ENCODE measurements at regions not wholly inside any gene's neighbourhood (a gene's known extent, or its start where the extent isn't known, plus 50 kb on each side); places are given as distances from the start of the nearest gene placed in this dataset.

DNA sequence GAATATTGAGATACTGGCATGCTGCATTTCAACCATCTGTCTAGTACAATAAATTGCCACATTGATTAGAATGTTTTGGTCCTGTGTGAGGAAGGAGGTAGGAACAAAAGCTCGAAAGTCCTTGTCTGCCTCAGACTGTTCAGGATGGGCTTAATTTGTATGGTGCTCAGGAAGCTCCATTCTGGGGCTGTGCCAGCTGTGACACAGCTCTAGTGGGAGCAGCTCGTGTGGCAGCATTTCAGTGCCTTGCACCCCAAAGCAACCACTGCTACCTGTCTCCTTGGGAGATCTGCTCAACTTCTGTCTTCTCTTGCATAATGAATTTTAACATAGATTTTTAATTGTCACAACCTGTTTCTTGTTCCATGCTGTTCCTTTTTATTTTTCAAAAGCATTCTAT is 144.4 kb upstream of the THUMPD2 start:
- no peak overlapping the region for H3K4me2 ChIP-seq (ENCODE audit: extremely low read depth, insufficient read depth, low read length)
- no peak overlapping the region for H3K27ac ChIP-seq (ENCODE audit: insufficient read depth, low read length)
- H3K9me3 ChIP-seq (ENCODE audit: control insufficient read depth, insufficient read depth, low read depth, low read length), result no peaks in the 10 kb centered on the region
- no peak for TF ChIP-seq EZH2 (IDR thresholded peaks at IDR 0.05; ENCODE audit: low read length, missing control alignments)
- TF ChIP-seq, protein P1, sequence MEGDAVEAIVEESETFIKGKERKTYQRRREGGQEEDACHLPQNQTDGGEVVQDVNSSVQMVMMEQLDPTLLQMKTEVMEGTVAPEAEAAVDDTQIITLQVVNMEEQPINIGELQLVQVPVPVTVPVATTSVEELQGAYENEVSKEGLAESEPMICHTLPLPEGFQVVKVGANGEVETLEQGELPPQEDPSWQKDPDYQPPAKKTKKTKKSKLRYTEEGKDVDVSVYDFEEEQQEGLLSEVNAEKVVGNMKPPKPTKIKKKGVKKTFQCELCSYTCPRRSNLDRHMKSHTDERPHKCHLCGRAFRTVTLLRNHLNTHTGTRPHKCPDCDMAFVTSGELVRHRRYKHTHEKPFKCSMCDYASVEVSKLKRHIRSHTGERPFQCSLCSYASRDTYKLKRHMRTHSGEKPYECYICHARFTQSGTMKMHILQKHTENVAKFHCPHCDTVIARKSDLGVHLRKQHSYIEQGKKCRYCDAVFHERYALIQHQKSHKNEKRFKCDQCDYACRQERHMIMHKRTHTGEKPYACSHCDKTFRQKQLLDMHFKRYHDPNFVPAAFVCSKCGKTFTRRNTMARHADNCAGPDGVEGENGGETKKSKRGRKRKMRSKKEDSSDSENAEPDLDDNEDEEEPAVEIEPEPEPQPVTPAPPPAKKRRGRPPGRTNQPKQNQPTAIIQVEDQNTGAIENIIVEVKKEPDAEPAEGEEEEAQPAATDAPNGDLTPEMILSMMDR (conservative IDR thresholded peaks at IDR 0.05 in 1 of 2, IDR thresholded peaks at IDR 0.05 in 1 of 2; ENCODE audit: low read depth in 1 of 2, low read length in 2 of 2), result no peak
- H3K4me3 ChIP-seq (replicated peaks in 1 of 4; ENCODE audit: control extremely low read depth in 1 of 4, insufficient read depth in 1 of 4, low read depth in 3 of 4, low read length in 4 of 4), result no peak overlapping the region
- no peak overlapping the region for H2AFZ ChIP-seq (ENCODE audit: low read length)
- no peaks in the 10 kb centered on the region for H3K79me2 ChIP-seq (ENCODE audit: control insufficient read depth, insufficient read depth, low read length)
- H4K20me1 ChIP-seq (ENCODE audit: control insufficient read depth, extremely low read depth, insufficient read depth, low read length), result no peaks in the 10 kb centered on the region
- H3K9ac ChIP-seq (ENCODE audit: insufficient read depth, low read length), result no peak overlapping the region
- H3K27me3 ChIP-seq (ENCODE audit: control insufficient read depth, insufficient read depth, low read length), result no peaks in the 10 kb centered on the region
- no peaks in the 10 kb centered on the region for H3K36me3 ChIP-seq (ENCODE audit: control insufficient read depth, insufficient read depth, low read length)
- no peaks in the 10 kb centered on the region for H3K4me1 ChIP-seq (ENCODE audit: control insufficient read depth, extremely low read depth, insufficient read depth, low read length)
- no peak for DNase-seq (ENCODE audit: low read depth in 2 of 2)

DNA sequence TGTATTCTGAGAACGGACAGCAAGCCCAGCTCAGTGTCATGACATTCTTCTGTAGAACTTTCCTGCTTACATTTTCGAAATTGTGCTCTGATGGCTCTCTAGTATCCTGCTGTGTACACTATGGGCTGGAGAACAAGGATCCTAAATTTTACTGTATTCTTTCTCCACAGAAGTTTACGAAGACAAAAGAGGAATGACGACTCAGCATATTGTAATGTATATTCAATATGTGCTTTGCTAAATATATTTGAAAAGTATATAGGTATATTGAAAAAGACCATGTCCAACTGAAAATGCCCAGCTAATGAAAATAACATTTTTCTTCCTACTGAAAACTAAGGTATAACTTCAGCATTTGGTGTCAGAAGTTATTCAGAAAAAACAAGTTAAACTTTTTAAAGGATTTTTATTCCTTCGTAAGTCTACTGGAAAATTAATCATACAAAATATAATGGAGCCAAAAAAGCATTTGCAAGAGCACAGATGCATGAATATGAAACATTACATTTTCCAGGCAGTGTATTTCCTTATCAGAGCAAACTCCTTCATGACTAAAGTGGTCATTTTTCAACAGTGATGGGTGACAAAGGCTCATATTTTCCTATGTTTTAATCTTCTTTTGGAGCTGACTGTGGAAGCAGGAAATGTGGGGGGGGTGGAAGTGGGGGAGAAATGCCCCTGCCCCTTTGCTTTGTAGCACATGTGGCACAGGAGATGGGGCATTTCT is 143.8 kb upstream of the THUMPD2 start:
- Histone ChIP-seq H3K4me1 (ENCODE audit: control insufficient read depth, extremely low read depth, insufficient read depth, low read length) (no peaks in the 10 kb centered on the region), H3K27ac (ENCODE audit: insufficient read depth, low read length) (no peak overlapping the region), H3K9me3 (ENCODE audit: control insufficient read depth, insufficient read depth, low read depth, low read length) (no peaks in the 10 kb centered on the region), H3K36me3 (ENCODE audit: control insufficient read depth, insufficient read depth, low read length) (no peaks in the 10 kb centered on the region), H2AFZ (ENCODE audit: low read length) (no peak overlapping the region), H3K4me2 (ENCODE audit: extremely low read depth, insufficient read depth, low read length) (no peak overlapping the region), H3K79me2 (ENCODE audit: control insufficient read depth, insufficient read depth, low read length) (no peaks in the 10 kb centered on the region), H3K27me3 (ENCODE audit: control insufficient read depth, insufficient read depth, low read length) (no peaks in the 10 kb centered on the region), H4K20me1 (ENCODE audit: control insufficient read depth, extremely low read depth, insufficient read depth, low read length) (no peaks in the 10 kb centered on the region), H3K9ac (ENCODE audit: insufficient read depth, low read length) (no peak overlapping the region), H3K4me3 (replicated peaks in 1 of 4; ENCODE audit: control extremely low read depth in 1 of 4, insufficient read depth in 1 of 4, low read depth in 3 of 4, low read length in 4 of 4) (no peak overlapping the region)
- DNase-seq (ENCODE audit: low read depth in 2 of 2), result peak in 1 of 2 donors; percentile 58
- TF ChIP-seq EZH2 (IDR thresholded peaks at IDR 0.05; ENCODE audit: low read length, missing control alignments), result no peak
- TF ChIP-seq, protein P1 (conservative IDR thresholded peaks at IDR 0.05 in 1 of 2, IDR thresholded peaks at IDR 0.05 in 1 of 2; ENCODE audit: low read depth in 1 of 2, low read length in 2 of 2), result no peak

DNA sequence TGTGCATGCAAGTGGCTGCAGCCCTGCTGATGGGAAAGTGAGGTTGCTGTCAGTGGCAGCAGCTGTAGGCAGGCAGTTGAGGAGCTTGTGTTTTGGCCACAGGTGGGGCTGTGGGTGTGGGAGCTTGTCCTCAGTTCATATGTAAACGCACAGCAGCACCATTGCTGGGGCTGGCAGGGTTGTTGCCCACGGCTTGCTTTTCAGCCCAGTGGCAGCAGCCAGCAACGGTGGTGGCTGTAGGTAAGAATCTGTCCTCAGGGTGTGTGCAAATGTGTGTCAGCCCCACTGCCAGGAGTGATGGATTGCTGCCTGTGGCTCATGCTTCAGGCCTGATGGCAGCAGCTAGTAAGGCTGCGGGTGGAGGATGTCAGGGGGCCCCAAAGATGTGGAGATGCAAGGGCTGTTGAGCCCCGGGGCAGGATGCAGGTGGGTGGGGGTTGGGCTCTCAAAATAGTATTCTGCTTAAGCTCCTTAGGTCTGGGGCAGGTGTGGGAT is 141.3 kb upstream of the THUMPD2 start:
- no peak for DNase-seq (ENCODE audit: low read depth in 2 of 2)
- no peak overlapping the region for H3K4me3 ChIP-seq (replicated peaks in 1 of 4; ENCODE audit: control extremely low read depth in 1 of 4, insufficient read depth in 1 of 4, low read depth in 3 of 4, low read length in 4 of 4)
- H3K4me1 ChIP-seq (ENCODE audit: control insufficient read depth, extremely low read depth, insufficient read depth, low read length), result no peaks in the 10 kb centered on the region
- no peak overlapping the region for H3K27ac ChIP-seq (ENCODE audit: insufficient read depth, low read length)
- no peak overlapping the region for H3K4me2 ChIP-seq (ENCODE audit: extremely low read depth, insufficient read depth, low read length)
- H3K27me3 ChIP-seq (ENCODE audit: control insufficient read depth, insufficient read depth, low read length), result no peaks in the 10 kb centered on the region
- no peak overlapping the region for H2AFZ ChIP-seq (ENCODE audit: low read length)
- no peaks in the 10 kb centered on the region for H3K36me3 ChIP-seq (ENCODE audit: control insufficient read depth, insufficient read depth, low read length)
- no peaks in the 10 kb centered on the region for H4K20me1 ChIP-seq (ENCODE audit: control insufficient read depth, extremely low read depth, insufficient read depth, low read length)
- no peak overlapping the region for H3K9ac ChIP-seq (ENCODE audit: insufficient read depth, low read length)
- TF ChIP-seq EZH2 (IDR thresholded peaks at IDR 0.05; ENCODE audit: low read length, missing control alignments), result no peak
- TF ChIP-seq, protein P1 (conservative IDR thresholded peaks at IDR 0.05 in 1 of 2, IDR thresholded peaks at IDR 0.05 in 1 of 2; ENCODE audit: low read depth in 1 of 2, low read length in 2 of 2), result no peak
- no peaks in the 10 kb centered on the region for H3K9me3 ChIP-seq (ENCODE audit: control insufficient read depth, insufficient read depth, low read depth, low read length)
- no peaks in the 10 kb centered on the region for H3K79me2 ChIP-seq (ENCODE audit: control insufficient read depth, insufficient read depth, low read length)

All from fibroblast of lung (primary cell).